ENCODE measurements at regions not wholly inside any gene's neighbourhood (a gene's known extent, or its start where the extent isn't known, plus 50 kb on each side); places are given as distances from the start of the nearest gene placed in this dataset.

DNA sequence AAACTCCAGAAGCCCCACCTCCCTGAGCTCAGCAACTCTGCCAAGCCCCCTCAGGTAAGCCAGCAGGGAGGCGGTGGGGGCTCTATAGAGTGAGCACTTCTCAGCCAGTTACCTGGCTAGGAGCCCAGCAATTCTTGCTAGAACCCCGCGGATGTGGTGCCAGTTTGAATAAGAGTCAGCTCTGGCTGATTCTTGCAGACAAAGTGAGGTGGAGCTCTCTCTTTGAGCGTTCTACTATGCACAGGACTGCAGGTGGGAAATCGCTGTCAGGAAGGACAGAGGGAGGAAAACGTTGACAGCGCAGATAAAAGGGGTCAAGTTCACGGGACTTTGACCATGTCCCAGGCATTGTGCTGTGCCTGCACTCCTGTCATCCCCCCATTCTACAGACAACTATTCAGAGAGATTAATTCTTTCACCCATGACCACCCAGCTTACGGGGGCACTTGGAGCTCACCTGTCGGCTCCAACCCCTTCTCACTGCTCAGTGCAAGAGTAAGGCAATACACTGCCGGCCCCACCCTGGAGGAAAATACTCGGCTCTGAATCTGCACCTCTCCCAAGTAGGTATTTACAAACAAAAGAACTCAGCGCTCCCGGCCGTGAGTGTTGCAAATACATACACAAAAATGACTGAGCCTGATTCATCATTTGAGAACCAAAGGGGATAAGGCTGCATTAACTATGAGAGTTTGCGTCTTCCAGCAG, 92.9 kb downstream of the ANKRD60 start:
- H3K9me3 ChIP-seq: no peaks in the 10 kb centered on the region
- H3K4me3 ChIP-seq: peak overlapping the region in 1 of 4 donors; percentile 23
- 11% methylated on average over 10 to 14 of the region's 16 CpGs for WGBS, 2 donors
- no peak for DNase-seq
- H3K27ac ChIP-seq: peak overlapping the region in 2 of 4 donors; percentile 9 to 29
- peaks cover 0 to 100% (median 0%) of the 10 kb centered on the region in 4 donors for H3K27me3 ChIP-seq
- peaks cover 4 to 47% (median 14%) of the 10 kb centered on the region in 3 donors for H3K4me1 ChIP-seq
- intact Hi-C loops (cut with DNase I): no loop called here
- no peaks in the 10 kb centered on the region for H3K36me3 ChIP-seq
- TF ChIP-seq POLR2A (IDR thresholded peaks at IDR 0.05): no peak
- TF ChIP-seq, protein P1, sequence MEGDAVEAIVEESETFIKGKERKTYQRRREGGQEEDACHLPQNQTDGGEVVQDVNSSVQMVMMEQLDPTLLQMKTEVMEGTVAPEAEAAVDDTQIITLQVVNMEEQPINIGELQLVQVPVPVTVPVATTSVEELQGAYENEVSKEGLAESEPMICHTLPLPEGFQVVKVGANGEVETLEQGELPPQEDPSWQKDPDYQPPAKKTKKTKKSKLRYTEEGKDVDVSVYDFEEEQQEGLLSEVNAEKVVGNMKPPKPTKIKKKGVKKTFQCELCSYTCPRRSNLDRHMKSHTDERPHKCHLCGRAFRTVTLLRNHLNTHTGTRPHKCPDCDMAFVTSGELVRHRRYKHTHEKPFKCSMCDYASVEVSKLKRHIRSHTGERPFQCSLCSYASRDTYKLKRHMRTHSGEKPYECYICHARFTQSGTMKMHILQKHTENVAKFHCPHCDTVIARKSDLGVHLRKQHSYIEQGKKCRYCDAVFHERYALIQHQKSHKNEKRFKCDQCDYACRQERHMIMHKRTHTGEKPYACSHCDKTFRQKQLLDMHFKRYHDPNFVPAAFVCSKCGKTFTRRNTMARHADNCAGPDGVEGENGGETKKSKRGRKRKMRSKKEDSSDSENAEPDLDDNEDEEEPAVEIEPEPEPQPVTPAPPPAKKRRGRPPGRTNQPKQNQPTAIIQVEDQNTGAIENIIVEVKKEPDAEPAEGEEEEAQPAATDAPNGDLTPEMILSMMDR (IDR thresholded peaks at IDR 0.05): no peak

DNA sequence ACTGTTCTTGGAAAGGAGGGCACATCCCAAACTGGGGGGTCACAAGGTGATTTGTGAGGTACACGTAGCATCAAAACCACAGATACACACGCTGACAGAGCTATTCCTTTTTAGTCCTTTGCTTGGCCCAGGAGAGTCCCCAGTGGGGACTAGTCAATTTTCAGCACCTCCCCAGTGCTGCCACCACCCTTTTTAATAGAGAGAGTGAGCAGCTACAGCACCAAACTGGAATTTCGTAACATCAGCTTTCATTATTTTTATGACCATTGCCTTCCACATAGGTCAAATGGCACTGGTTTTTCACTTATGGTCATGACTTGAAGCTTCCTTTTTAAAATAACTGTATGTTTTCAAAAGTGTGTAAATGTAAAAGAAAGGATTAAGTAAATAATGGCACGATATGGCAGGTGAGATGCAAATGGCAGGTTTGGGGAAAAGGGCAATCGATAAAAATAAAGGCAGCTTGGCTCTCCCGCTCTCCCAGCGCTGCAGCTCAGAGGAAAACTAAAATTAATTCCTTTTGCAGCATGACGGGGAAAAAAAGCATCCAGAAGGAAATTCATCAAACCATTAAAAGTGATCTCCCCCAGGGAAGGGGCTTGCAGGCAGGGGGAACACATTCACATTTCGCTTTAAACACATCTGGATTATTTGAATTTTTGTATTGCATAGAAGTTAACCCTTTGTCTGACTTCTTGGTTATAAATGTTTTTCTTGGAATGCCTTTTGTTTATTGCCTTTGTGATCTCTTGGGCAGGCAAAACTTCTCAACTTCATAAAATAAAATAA, 95.2 kb downstream of the ANKRD60 start:
- Histone ChIP-seq H3K4me3 (no peak overlapping the region), H3K4me1 (peaks cover 4 to 48% (median 14%) of the 10 kb centered on the region in 3 donors), H3K27me3 (peaks cover 0 to 98% (median 0%) of the 10 kb centered on the region in 4 donors), H3K9me3 (no peaks in the 10 kb centered on the region), H3K36me3 (no peaks in the 10 kb centered on the region), H3K27ac (no peak overlapping the region)
- WGBS, 2 donors: 72 to 78% methylated on average over 8 to 9 of the region's 9 CpGs
- intact Hi-C loops (cut with DNase I): no loop called here
- no peak for DNase-seq
- TF ChIP-seq POLR2A (IDR thresholded peaks at IDR 0.05): no peak
- TF ChIP-seq, protein P1 (IDR thresholded peaks at IDR 0.05): no peak

DNA sequence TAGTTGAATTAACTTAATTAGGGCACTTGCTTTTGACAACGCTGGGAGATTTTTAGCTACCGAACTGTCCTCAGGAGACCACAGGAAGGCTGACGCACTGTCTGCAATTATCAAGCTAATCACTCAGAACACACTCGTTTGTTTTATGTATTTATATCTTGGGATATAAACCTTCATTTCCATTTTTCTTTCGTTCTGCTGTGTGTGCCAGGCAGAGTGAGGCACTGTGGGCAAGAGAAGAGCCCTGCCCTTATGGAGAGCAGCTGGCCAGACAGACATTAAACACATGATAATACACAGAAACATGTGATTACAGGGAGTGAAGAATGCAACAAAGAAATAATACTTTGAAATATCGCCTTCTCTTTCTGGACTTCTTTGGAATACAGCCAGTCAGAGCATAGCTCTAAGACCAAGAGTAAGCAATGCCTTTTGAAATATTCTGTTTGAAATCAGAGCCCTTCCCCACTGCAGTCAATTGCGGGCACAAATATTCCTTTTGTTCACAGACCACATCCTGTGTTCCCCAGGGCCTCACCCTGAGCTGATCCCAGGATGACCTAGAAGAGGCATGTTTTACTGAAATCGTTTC, 96.8 kb downstream of the ANKRD60 start:
- WGBS, 2 donors: 20 to 26% methylated on average over 8 of the region's 8 CpGs
- peak overlapping the region in 3 of 4 donors; percentile 45 to 77 (median 64) for H3K27ac ChIP-seq
- intact Hi-C loops (cut with DNase I): no loop called here
- peak overlapping the region in 1 of 4 donors; percentile 30 for H3K4me3 ChIP-seq
- H3K9me3 ChIP-seq: no peaks in the 10 kb centered on the region
- H3K36me3 ChIP-seq: no peaks in the 10 kb centered on the region
- TF ChIP-seq, protein P1 (IDR thresholded peaks at IDR 0.05): no peak
- no peak for TF ChIP-seq POLR2A (IDR thresholded peaks at IDR 0.05)
- peaks cover 4 to 51% (median 14%) of the 10 kb centered on the region in 3 donors for H3K4me1 ChIP-seq
- no peak for DNase-seq
- H3K27me3 ChIP-seq: peaks cover 0 to 94% (median 0%) of the 10 kb centered on the region in 4 donors

DNA sequence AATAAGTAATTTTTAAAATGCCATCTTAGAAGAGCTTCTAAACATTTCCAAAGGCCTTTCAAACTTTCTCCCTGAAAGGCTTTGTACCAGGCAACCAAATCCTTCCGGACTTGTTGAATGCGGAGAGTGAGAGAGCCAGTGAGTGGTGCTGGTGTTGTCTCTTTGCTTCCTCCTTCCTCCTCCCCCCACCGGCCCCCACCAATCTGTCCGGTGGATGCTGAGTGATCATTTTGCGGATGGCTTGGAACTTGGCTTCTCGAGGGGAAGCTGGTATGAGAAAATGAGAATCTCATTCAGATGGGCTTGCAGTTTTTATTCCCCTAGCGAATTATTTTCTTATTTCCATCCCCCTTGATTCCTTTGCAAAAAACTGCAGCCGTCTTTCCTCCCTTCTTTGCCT, 97.3 kb downstream of the ANKRD60 start:
- WGBS, 2 donors: 52% methylated on average over 8 of the region's 8 CpGs
- peak overlapping the region in 3 of 4 donors; percentile 45 to 77 (median 64) for H3K27ac ChIP-seq
- DNase-seq: no peak

More for the DNA sequence above, 97.3 kb downstream of the ANKRD60 start:
- intact Hi-C loops (cut with DNase I): no loop called here
- Histone ChIP-seq H3K4me1 (peaks cover 4 to 46% (median 14%) of the 10 kb centered on the region in 3 donors), H3K27me3 (peaks cover 0 to 94% (median 0%) of the 10 kb centered on the region in 4 donors), H3K4me3 (peak overlapping the region in 1 of 4 donors; percentile 30), H3K36me3 (no peaks in the 10 kb centered on the region), H3K9me3 (no peaks in the 10 kb centered on the region)
- no peak for TF ChIP-seq POLR2A (IDR thresholded peaks at IDR 0.05)
- TF ChIP-seq, protein P1 (IDR thresholded peaks at IDR 0.05): no peak

Measured in esophagus squamous epithelium (tissue), 5 donors.